ENCODE measurements at regions not wholly inside any gene's neighbourhood (a gene's known extent, or its start where the extent isn't known, plus 50 kb on each side); places are given as distances from the start of the nearest gene placed in this dataset.

- no peaks in the 10 kb centered on the region for H3K9me3 Mint-ChIP-seq
- ATAC-seq (no peak), DNase-seq (ENCODE audit: low spot score) (no peak)
- TF ChIP-seq ZNF462 (CRISPR knock-in tag; IDR thresholded peaks at IDR 0.05), result no peak
- TF ChIP-seq EZH2 (IDR thresholded peaks at IDR 0.05; ENCODE audit: low read depth, unreplicated experiment), result no peak
- no peak for TF ChIP-seq CREB1 (CRISPR knock-in tag; IDR thresholded peaks at IDR 0.05; ENCODE audit: low read depth)
- TF ChIP-seq JUNB (IDR thresholded peaks at IDR 0.05; ENCODE audit: unreplicated experiment), result no peak
- no peak for TF ChIP-seq POLR2AphosphoS5 (IDR thresholded peaks at IDR 0.05; ENCODE audit: low read depth)
- no peak for TF ChIP-seq REST (IDR thresholded peaks at IDR 0.05; ENCODE audit: unreplicated experiment)
- no peak for TF ChIP-seq STAT1 (IDR thresholded peaks at IDR 0.05; ENCODE audit: unreplicated experiment)
- no peak for TF ChIP-seq NANOG (IDR thresholded peaks at IDR 0.05; ENCODE audit: borderline replicate concordance)
- TF ChIP-seq EZH2phosphoT487 (IDR thresholded peaks at IDR 0.05; ENCODE audit: unreplicated experiment), result no peak
- TF ChIP-seq CTCF (conservative IDR thresholded peaks at IDR 0.05; ENCODE audit: low read depth in 2 of 2), result no peak
- H3K27ac ChIP-seq (ENCODE audit: low read depth), result no peak overlapping the region
- H3K36me3 Mint-ChIP-seq (ENCODE audit: low read depth), result no peaks in the 10 kb centered on the region
- no peak overlapping the region for H3K27ac Mint-ChIP-seq
- H3K79me2 ChIP-seq (replicated peaks; ENCODE audit: insufficient read depth), result no peaks in the 10 kb centered on the region
- no peaks in the 10 kb centered on the region for H3K4me1 ChIP-seq (ENCODE audit: insufficient read depth)
- H3K9me2 ChIP-seq (ENCODE audit: insufficient read depth), result no peaks in the 10 kb centered on the region; the same call in 1 of the 2 replicates
- H3K36me3 ChIP-seq (ENCODE audit: insufficient read depth), result no peaks in the 10 kb centered on the region
- H3K27me3 Mint-ChIP-seq (ENCODE audit: insufficient read depth, low read depth, poor library complexity), result no peaks in the 10 kb centered on the region
- no peak overlapping the region for H2AFZ ChIP-seq
- H3K4me1 Mint-ChIP-seq, result no peaks in the 10 kb centered on the region
- no peak overlapping the region for H3K4me3 ChIP-seq
- no peaks in the 10 kb centered on the region for H3F3A ChIP-seq (replicated peaks; ENCODE audit: low read depth)
- no peaks in the 10 kb centered on the region for H3K27me3 ChIP-seq (ENCODE audit: insufficient read depth)
- H4K20me1 ChIP-seq (replicated peaks; ENCODE audit: insufficient read depth), result no peaks in the 10 kb centered on the region
- H3K4me2 ChIP-seq, result no peak overlapping the region
- no peak overlapping the region for H3K4me3 Mint-ChIP-seq
These were observed 353.7 kb downstream of the RAD51AP2 start for GRCh38 chr2:17164550-17164949.

Measured in GM23338 (cell line).